HEK293T (cell line): ENCODE measurements at regions not wholly inside any gene's neighbourhood (a gene's known extent, or its start where the extent isn't known, plus 50 kb on each side); places are given as distances from the start of the nearest gene placed in this dataset.
A peak's percentile ranks its signal among the peaks of the same experiment; 100 is the strongest.

Experiments
- CTCF ChIA-PET: fragments of 350-600 bp; formaldehyde crosslinking; extraction: SDS; loops from one replicate; lab custom pipeline; 2021; ENCODE audit warnings: antibody characterized with exemption, inconsistent platforms; lab: Yijun Ruan, JAX
- POLR2A ChIA-PET: fragments of 350-600 bp; formaldehyde crosslinking; extraction: SDS; loops from one replicate; lab custom pipeline; 2020; ENCODE audit warnings: antibody characterized with exemption, inconsistent platforms; lab: Yijun Ruan, JAX
- DNase-seq: peaks from one replicate; pipeline ENCODE4 v3.0.0; 2012; ENCODE audit warnings: mixed read lengths; ENCODE audit errors: extremely low spot score
- ARNT ChIP-seq: fragments of 450-650 bp; IDR thresholded peaks from 2 replicates; pipeline ENCODE4 v1.6.1; 2017; ENCODE audit warnings: mild to moderate bottlenecking
- BHLHE40 ChIP-seq: fragments of 450-650 bp; IDR thresholded peaks from 2 replicates; pipeline ENCODE4 v1.6.1; 2016; ENCODE audit warnings: mild to moderate bottlenecking, moderate library complexity, borderline replicate concordance
- CTBP1 ChIP-seq: fragments of 450-650 bp; IDR thresholded peaks from 2 replicates; pipeline ENCODE4 v1.6.1; 2016; ENCODE audit warnings: borderline replicate concordance
- ELF4 ChIP-seq: fragments of 450-650 bp; IDR thresholded peaks from 2 replicates; pipeline ENCODE4 v1.6.1; 2017; ENCODE audit warnings: antibody characterized with exemption
- FOXA1 ChIP-seq: fragments of 450-650 bp; IDR thresholded peaks from 2 replicates; pipeline ENCODE4 v1.6.1; 2016; ENCODE audit warnings: mild to moderate bottlenecking
- FOXK2 ChIP-seq: fragments of 450-650 bp; IDR thresholded peaks from 2 replicates; pipeline ENCODE4 v1.6.1; 2016; ENCODE audit warnings: mild to moderate bottlenecking
- FOXM1 ChIP-seq: fragments of 450-650 bp; IDR thresholded peaks from 2 replicates; pipeline ENCODE4 v1.6.1; 2017; ENCODE audit warnings: mild to moderate bottlenecking, borderline replicate concordance
- HDGF ChIP-seq: fragments of 450-650 bp; IDR thresholded peaks from 2 replicates; pipeline ENCODE4 v1.6.1; 2017; ENCODE audit warnings: antibody characterized with exemption, borderline replicate concordance
- L3MBTL2 ChIP-seq: fragments of 450-650 bp; conservative IDR thresholded peaks from 2 replicates; pipeline ENCODE4 v1.6.1; 2016; ENCODE audit warnings: mild to moderate bottlenecking
- LEF1 ChIP-seq: fragments of 450-650 bp; IDR thresholded peaks from 2 replicates; pipeline ENCODE4 v1.6.1; 2017; ENCODE audit warnings: mild to moderate bottlenecking, borderline replicate concordance
- NFRKB ChIP-seq: fragments of 450-650 bp; IDR thresholded peaks from 2 replicates; pipeline ENCODE4 v1.6.1; 2016; ENCODE audit warnings: mild to moderate bottlenecking, moderate library complexity
- PKNOX1 ChIP-seq: fragments of 450-650 bp; IDR thresholded peaks from 2 replicates; pipeline ENCODE4 v1.6.1; 2016
- SP1 ChIP-seq: fragments of 450-650 bp; IDR thresholded peaks from 2 replicates; pipeline ENCODE4 v1.6.1; 2017
- SUZ12 ChIP-seq: fragments of 450-650 bp; IDR thresholded peaks from 2 replicates; pipeline ENCODE4 v1.6.1; 2016; ENCODE audit warnings: mild to moderate bottlenecking
- TARDBP ChIP-seq: fragments of 450-650 bp; IDR thresholded peaks from 2 replicates; pipeline ENCODE4 v1.6.1; 2016
- ZNF384 ChIP-seq: fragments of 450-650 bp; IDR thresholded peaks from 2 replicates; pipeline ENCODE4 v1.6.1; 2016

GRCh38 chr12:43177276-43177675 is 374.7 kb downstream of the ADAMTS20 start:
- TF ChIP-seq SUZ12 (no peak), NFRKB (no peak), SP1 (no peak), FOXA1 (no peak), ARNT (no peak), FOXM1 (no peak), FOXK2 (no peak), ZNF384 (no peak), ELF4 (no peak), BHLHE40 (no peak), PKNOX1 (no peak), HDGF (no peak), CTBP1 (no peak), LEF1 (no peak), L3MBTL2 (no peak), TARDBP (no peak)
- ChIA-PET CTCF (no interaction called here), POLR2A (no interaction called here)
- no peak for DNase-seq

GRCh38 chr12:43169115-43169681 is 382.8 kb downstream of the ADAMTS20 start:
- ChIA-PET CTCF (no interaction called here), POLR2A (no interaction called here)
- TF ChIP-seq FOXK2 (no peak), BHLHE40 (no peak), LEF1 (no peak), SP1 (no peak), FOXM1 (no peak), PKNOX1 (peak; percentile 44; the same call in 1 of the 2 replicates), TARDBP (no peak), CTBP1 (peak; percentile 60; the same call in 1 of the 2 replicates), FOXA1 (0 out of 2 replicates have a peak, but pooled peaks have one; percentile 19), ARNT (no peak), SUZ12 (no peak)
- DNase-seq, result no peak

- CTCF ChIA-PET, result no interaction called here
- POLR2A ChIA-PET, result no interaction called here
- TF ChIP-seq SUZ12, result no peak
- TF ChIP-seq PKNOX1, result no peak
- TF ChIP-seq LEF1, result no peak
- no peak for TF ChIP-seq ARNT
- DNase-seq, result no peak
Observed at GRCh38 chr12:43167691-43168090, 384.3 kb downstream of the ADAMTS20 start.

GRCh38 chr12:43165351-43165750 is 386.7 kb downstream of the ADAMTS20 start:
- POLR2A ChIA-PET, result no interaction called here
- DNase-seq, result no peak
- TF ChIP-seq PKNOX1 (no peak), HDGF (no peak), FOXM1 (no peak), FOXK2 (no peak)
- CTCF ChIA-PET, result no interaction called here

GRCh38 chr12:43162138-43162537 is 389.9 kb downstream of the ADAMTS20 start:
- TF ChIP-seq FOXA1 (no peak), FOXM1 (no peak), SUZ12 (no peak), ARNT (no peak), LEF1 (no peak), HDGF (no peak), SP1 (no peak), ELF4 (no peak), BHLHE40 (no peak), PKNOX1 (no peak), CTBP1 (no peak), L3MBTL2 (no peak), FOXK2 (no peak), NFRKB (no peak)
- POLR2A ChIA-PET, result no interaction called here
- no peak for DNase-seq
- CTCF ChIA-PET, result no interaction called here
